ACC112 (cell line): ENCODE measurements at regions not wholly inside any gene's neighbourhood (a gene's known extent, or its start where the extent isn't known, plus 50 kb on each side); places are given as distances from the start of the nearest gene placed in this dataset.
"Not testable (repeated sequence)": the region's sequence is repeated elsewhere in the genome, so short reads cannot be mapped to it uniquely, and the experiment has no call there.

ENCODE experiments used
- H2AFZ ChIP-seq: fragments of 200-600 bp; sonication (generic); one replicate; pipeline ENCODE4 v1.6.0; 2017; ENCODE audit warnings: antibody characterized with exemption, low read length; ENCODE audit not compliant: unreplicated experiment
- H3K27ac ChIP-seq: fragments of 200-600 bp; sonication (generic); 2 replicates; pipeline ENCODE4 v1.5.1; 2014; ENCODE audit warnings: low read depth, mild to moderate bottlenecking, antibody characterized with exemption, low read length, moderate library complexity
- H3K27me3 ChIP-seq: fragments of 200-600 bp; sonication (generic); 2 replicates; pipeline ENCODE4 v1.6.1; 2014; ENCODE audit warnings: mild to moderate bottlenecking, antibody characterized with exemption, low read length, moderate library complexity, mixed read lengths; ENCODE audit not compliant: insufficient read depth
- H3K36me3 ChIP-seq: fragments of 200-600 bp; sonication (generic); 2 replicates; pipeline ENCODE4 v1.6.1; 2016; ENCODE audit warnings: mild to moderate bottlenecking, antibody characterized with exemption, low read length, moderate library complexity, mixed read lengths; ENCODE audit not compliant: insufficient read depth
- H3K4me1 ChIP-seq: fragments of 200-600 bp; sonication (generic); one replicate; pipeline ENCODE4 v1.6.1; 2016; ENCODE audit warnings: low read length, mixed read lengths; ENCODE audit not compliant: insufficient read depth, unreplicated experiment, control insufficient read depth
- H3K4me3 ChIP-seq: fragments of 200-600 bp; sonication (generic); 2 replicates; pipeline ENCODE4 v1.5.1; 2014; ENCODE audit warnings: mild to moderate bottlenecking, low read depth, low read length
- H3K79me2 ChIP-seq: fragments of 200-600 bp; sonication (generic); one replicate; pipeline ENCODE4 v1.6.0; 2016; ENCODE audit warnings: low read length; ENCODE audit not compliant: control insufficient read depth, unreplicated experiment, insufficient read depth

GRCh38 chr5:68849103-68849502 is 244.7 kb upstream of the SLC30A5 start:
- H3K4me3 ChIP-seq, result no peak overlapping the region
- H2AFZ ChIP-seq, result no peak overlapping the region
- H3K36me3 ChIP-seq, result no peaks in the 10 kb centered on the region
- peaks cover 4% of the 10 kb centered on the region for H3K4me1 ChIP-seq
- no peak overlapping the region for H3K27ac ChIP-seq
- peaks cover 5% of the 10 kb centered on the region; the same call in 1 of the 2 replicates for H3K27me3 ChIP-seq
- no peaks in the 10 kb centered on the region for H3K79me2 ChIP-seq

GRCh38 chr5:68849906-68850305 is 243.9 kb upstream of the SLC30A5 start:
- Histone ChIP-seq H3K4me1 (peaks cover 4% of the 10 kb centered on the region), H3K27ac (no peak overlapping the region), H3K27me3 (peaks cover 5% of the 10 kb centered on the region; the same call in 1 of the 2 replicates), H3K36me3 (no peaks in the 10 kb centered on the region), H2AFZ (no peak overlapping the region), H3K79me2 (no peaks in the 10 kb centered on the region), H3K4me3 (no peak overlapping the region)

DNA sequence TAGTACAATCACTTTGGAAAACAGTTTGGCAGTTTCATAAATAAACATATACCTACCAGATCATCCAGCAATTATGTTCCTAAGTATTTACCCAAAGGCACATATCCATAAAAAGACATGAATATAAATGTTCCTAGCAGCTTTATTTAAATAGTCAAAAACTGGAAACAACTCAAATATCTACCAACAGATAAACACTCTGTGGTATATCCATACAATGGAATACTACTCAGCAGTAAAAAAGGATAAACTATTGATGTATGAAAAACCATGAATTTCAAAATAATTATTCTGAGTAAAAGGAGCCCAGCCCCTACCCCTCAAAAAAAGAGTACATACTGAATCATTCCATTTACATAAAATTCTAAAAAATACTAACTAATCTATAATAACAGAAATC is 232.7 kb upstream of the SLC30A5 start:
- H3K36me3 ChIP-seq, result no peaks in the 10 kb centered on the region
- no peak overlapping the region for H2AFZ ChIP-seq

GRCh38 chr5:68862560-68862959 is 231.3 kb upstream of the SLC30A5 start:
- H3K27ac ChIP-seq, result no peak overlapping the region
- peaks cover 42% of the 10 kb centered on the region for H3K27me3 ChIP-seq
- H2AFZ ChIP-seq, result no peak overlapping the region
- H3K36me3 ChIP-seq, result no peaks in the 10 kb centered on the region
- no peaks in the 10 kb centered on the region for H3K79me2 ChIP-seq
- no peak overlapping the region for H3K4me3 ChIP-seq
- H3K4me1 ChIP-seq, result no peaks in the 10 kb centered on the region

More for the DNA sequence above, 232.7 kb upstream of the SLC30A5 start:
- Histone ChIP-seq H3K4me1 (no peaks in the 10 kb centered on the region), H3K79me2 (no peaks in the 10 kb centered on the region), H3K27ac (no peak overlapping the region), H3K4me3 (no peak overlapping the region), H3K27me3 (peaks cover 50% of the 10 kb centered on the region)

DNA sequence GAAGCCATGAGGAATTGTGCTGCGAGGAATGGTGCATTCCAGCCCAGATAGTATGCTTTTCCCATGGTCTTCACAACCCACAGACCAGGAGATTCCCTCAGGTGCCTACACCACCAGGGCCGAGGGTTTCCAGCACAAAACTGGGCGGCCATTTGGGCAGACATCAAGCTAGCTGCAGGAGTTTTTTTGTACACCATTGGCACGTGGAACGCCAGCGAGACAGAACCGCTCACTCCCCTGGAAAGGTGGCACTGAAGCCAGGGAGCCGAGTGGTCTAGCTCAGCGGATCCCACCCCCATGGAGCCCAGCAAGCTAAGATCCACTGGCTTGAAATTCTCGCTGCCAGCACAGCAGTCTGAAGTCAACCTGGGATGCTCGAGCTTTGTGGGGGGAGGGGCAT is 228.6 kb upstream of the SLC30A5 start:
- not testable (repeated sequence) for H3K27ac ChIP-seq, H3K36me3 ChIP-seq, H2AFZ ChIP-seq, H3K4me1 ChIP-seq, H3K4me3 ChIP-seq, H3K79me2 ChIP-seq
- H3K27me3 ChIP-seq, result peaks cover 33% of the 10 kb centered on the region

DNA sequence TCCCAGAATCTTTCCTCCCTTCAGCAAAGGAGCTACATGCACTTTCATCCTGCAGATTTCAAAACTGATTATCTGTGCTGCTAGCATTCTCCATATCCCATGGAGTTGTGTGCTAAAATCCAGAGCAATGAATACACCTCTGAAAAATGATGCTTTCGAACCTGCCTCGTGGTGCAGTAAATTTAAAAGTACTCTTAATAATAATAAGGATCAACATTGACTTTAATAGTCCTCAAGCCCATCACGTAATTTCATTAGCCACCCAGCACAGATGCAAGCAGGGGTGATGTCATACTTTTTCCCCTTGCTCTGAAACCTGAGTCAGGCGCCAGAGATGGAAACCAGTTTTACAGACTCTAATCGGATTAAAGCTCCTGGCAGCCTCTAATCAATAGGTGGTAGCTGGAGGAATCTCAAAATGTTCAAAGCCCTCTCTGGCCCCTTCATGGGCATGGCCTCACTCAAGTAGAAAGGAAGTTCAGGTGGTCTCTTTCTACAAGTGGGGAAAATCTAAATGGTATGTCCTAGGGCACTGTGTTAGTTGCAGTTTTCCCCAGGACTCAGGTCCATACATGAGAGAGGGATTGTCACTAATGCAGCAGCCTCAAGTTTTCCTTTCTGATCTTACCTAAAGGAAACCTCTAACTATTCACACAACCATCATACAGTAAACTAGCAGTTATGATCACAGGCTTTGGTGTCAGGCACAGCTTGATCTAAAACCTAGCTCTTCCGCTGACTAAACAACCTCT is 221.6 kb upstream of the SLC30A5 start:
- H3K4me3 ChIP-seq, result no peak overlapping the region
- H2AFZ ChIP-seq, result no peak overlapping the region
- no peaks in the 10 kb centered on the region for H3K36me3 ChIP-seq
- H3K27ac ChIP-seq, result no peak overlapping the region
- H3K27me3 ChIP-seq, result 0 out of 2 replicates have a peak, but pooled peaks cover 5% of the 10 kb centered on the region
- H3K79me2 ChIP-seq, result no peaks in the 10 kb centered on the region
- H3K4me1 ChIP-seq, result no peaks in the 10 kb centered on the region

- Histone ChIP-seq H3K36me3 (no peaks in the 10 kb centered on the region), H3K27ac (no peak overlapping the region), H3K4me3 (no peak overlapping the region), H3K27me3 (0 out of 2 replicates have a peak, but pooled peaks cover 5% of the 10 kb centered on the region), H3K79me2 (no peaks in the 10 kb centered on the region), H3K4me1 (no peaks in the 10 kb centered on the region), H2AFZ (no peak overlapping the region)
Measured at GRCh38 chr5:68873198-68873597, 220.6 kb upstream of the SLC30A5 start.

- Histone ChIP-seq H3K4me3 (no peak overlapping the region), H3K79me2 (no peaks in the 10 kb centered on the region), H3K4me1 (no peaks in the 10 kb centered on the region), H2AFZ (no peak overlapping the region), H3K27ac (no peak overlapping the region), H3K36me3 (no peaks in the 10 kb centered on the region), H3K27me3 (no peaks in the 10 kb centered on the region)
Measured at GRCh38 chr5:68875351-68875750, 218.5 kb upstream of the SLC30A5 start.

DNA sequence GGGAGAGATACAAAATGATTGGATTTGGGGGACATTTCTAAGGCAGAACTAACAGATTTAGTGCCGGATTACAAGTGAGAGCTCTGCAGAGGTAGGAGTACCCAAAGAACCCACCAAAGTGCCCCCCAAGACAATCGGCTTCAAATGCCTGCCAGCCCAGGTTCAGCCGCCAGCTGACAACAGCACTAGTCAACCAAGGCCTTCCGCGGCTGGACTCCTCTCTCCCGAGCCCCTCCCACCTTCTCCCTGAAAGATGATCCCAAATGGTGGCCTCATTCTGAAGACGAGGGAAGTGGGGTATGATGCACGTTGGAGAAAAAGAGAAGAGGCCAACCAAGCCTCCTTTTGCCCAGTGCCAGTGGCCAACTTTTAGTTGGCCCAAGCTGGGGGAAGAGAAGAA is 210.4 kb upstream of the SLC30A5 start:
- Histone ChIP-seq H2AFZ (no peak overlapping the region), H3K4me1 (no peaks in the 10 kb centered on the region), H3K4me3 (no peak overlapping the region), H3K27ac (no peak overlapping the region), H3K36me3 (no peaks in the 10 kb centered on the region), H3K79me2 (no peaks in the 10 kb centered on the region), H3K27me3 (no peaks in the 10 kb centered on the region)

DNA sequence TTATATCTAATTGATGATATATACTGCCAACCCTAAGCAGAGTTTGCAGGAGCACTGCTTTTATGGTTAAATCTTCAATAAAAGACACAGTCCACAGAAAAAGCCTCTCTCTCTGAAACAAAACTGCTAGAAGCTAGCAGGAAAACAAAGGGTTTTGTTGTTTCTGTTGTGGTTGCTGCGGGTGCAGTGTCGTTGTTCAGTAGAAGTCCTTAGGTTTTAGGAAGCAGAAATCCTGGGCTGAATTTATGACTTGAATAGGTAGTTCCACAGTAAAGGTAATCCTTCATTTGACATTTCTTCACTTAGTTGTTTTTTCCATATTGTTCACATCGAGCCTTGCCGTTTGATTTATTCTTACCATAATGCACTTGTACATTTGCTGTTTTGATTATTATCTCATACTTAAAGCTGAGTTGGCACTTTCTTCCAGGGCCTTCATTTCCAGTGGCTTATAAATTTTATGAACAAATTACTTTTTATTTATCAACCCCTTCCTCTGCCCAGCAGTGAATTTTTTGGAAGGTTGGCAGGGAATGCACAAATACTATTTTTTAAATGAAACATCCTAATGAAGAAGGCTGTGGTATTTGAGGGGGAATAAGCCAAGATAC is 209.6 kb upstream of the SLC30A5 start:
- H3K4me1 ChIP-seq, result no peaks in the 10 kb centered on the region
- no peak overlapping the region for H3K4me3 ChIP-seq
- H3K79me2 ChIP-seq, result no peaks in the 10 kb centered on the region
- H3K27ac ChIP-seq, result no peak overlapping the region
- H3K27me3 ChIP-seq, result no peaks in the 10 kb centered on the region
- no peak overlapping the region for H2AFZ ChIP-seq
- H3K36me3 ChIP-seq, result no peaks in the 10 kb centered on the region

DNA sequence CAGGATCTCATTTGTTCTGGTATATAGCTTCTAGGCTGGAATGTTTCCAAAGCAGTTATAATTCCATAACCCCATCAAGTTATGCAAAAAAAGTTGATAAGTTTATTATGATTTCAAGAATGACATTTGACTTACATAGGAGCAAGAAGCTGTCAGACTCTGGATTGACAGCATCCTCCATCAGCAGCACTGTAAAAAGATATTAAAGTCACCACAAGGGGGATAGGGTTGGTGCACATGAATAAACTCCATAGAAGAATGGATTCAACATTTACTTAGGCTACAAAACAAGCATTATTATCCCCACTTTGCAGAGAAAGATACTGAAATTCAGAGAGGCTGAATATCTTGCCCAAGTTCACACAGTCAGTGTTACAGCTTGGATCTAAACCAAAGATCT is 208.9 kb upstream of the SLC30A5 start:
- no peaks in the 10 kb centered on the region for H3K27me3 ChIP-seq
- H2AFZ ChIP-seq, result no peak overlapping the region
- no peak overlapping the region for H3K27ac ChIP-seq
- H3K4me1 ChIP-seq, result no peaks in the 10 kb centered on the region
- no peaks in the 10 kb centered on the region for H3K79me2 ChIP-seq
- no peaks in the 10 kb centered on the region for H3K36me3 ChIP-seq
- no peak overlapping the region for H3K4me3 ChIP-seq
